LNCaP clone FGC (cell line): ENCODE measurements at regions not wholly inside any gene's neighbourhood (a gene's known extent, or its start where the extent isn't known, plus 50 kb on each side); places are given as distances from the start of the nearest gene placed in this dataset.

Source experiments
- DNase-seq: peaks from one replicate; pipeline ENCODE4 v3.0.0-alpha.2; 2011; ENCODE audit warnings: low read depth
- H3K4me3 ChIP-seq: 2 replicates; pipeline ENCODE4 v1.5.1; 2011; ENCODE audit warnings: mild to moderate bottlenecking, low read depth, low read length, control low read depth
- CTCF ChIP-seq: IDR thresholded peaks from 2 replicates; pipeline ENCODE4 v1.5.1; 2012; ENCODE audit warnings: mild to moderate bottlenecking; ENCODE audit not compliant: control insufficient read depth, insufficient read depth; ENCODE audit errors: extremely low read depth

GRCh38 chr13:30077240-30077735 lies 226.9 kb upstream of the UBL3 start:
- H3K4me3 ChIP-seq, result no peak overlapping the region
- TF ChIP-seq CTCF, result no peak
- DNase-seq, result no peak

GRCh38 chr13:30074955-30075614 lies 224.7 kb upstream of the UBL3 start:
- no peak for TF ChIP-seq CTCF
- no peak for DNase-seq
- no peak overlapping the region for H3K4me3 ChIP-seq

- no peak overlapping the region for H3K4me3 ChIP-seq
- no peak for DNase-seq
- no peak for TF ChIP-seq CTCF
Measured at GRCh38 chr13:30074431-30074830, 224.0 kb upstream of the UBL3 start.

GRCh38 chr13:30072818-30073186 lies 222.4 kb upstream of the UBL3 start:
- no peak for DNase-seq
- no peak overlapping the region for H3K4me3 ChIP-seq
- TF ChIP-seq CTCF, result no peak

GRCh38 chr13:30071969-30072817 lies 221.8 kb upstream of the UBL3 start:
- H3K4me3 ChIP-seq, result no peak overlapping the region
- peak; percentile 90 for DNase-seq
- TF ChIP-seq CTCF, result no peak

GRCh38 chr13:30065181-30065580 lies 214.8 kb upstream of the UBL3 start:
- no peak overlapping the region for H3K4me3 ChIP-seq
- no peak for DNase-seq
- TF ChIP-seq CTCF, result no peak
